ENCODE measurements at regions not wholly inside any gene's neighbourhood (a gene's known extent, or its start where the extent isn't known, plus 50 kb on each side); places are given as distances from the start of the nearest gene placed in this dataset.

DNA sequence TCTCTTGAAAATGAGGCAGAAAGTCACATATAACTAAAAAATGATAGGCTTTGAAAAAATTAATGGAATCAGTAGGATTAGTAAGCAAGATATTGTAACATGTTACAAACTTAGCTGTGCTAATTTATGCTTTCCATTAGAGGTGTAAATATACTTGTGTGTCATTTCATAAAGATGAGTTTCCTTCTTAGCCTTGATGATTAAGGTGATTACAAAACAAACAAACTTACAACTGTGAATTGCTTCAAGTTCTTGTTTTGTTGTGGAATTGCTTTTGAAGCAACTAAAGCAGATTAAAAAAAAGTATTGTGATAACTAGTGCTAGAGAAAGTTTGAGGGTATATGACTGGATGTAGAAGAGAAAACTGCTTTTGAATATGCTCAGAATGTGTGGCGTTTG lies 87.9 kb downstream of the DIPK2A start:
- no peak overlapping the region for H3K27ac ChIP-seq (ENCODE audit: low read depth, low read length, poor library complexity, severe bottlenecking)
- no peak for DNase-seq (ENCODE audit: low spot score)

GRCh38 chr3:144060881-144061280 lies 89.3 kb downstream of the DIPK2A start:
- CTCF ChIA-PET: no interaction called here

More for the DNA sequence above, 87.9 kb downstream of the DIPK2A start:
- POLR2A ChIA-PET (ENCODE audit: low non-redundant PET): no interaction called here
- Histone ChIP-seq H3K36me3 (ENCODE audit: insufficient read depth, low read length, poor library complexity, severe bottlenecking) (no peaks in the 10 kb centered on the region), H3K9me3 (ENCODE audit: low read depth, low read length, poor library complexity, severe bottlenecking) (no peaks in the 10 kb centered on the region), H3K4me3 (ENCODE audit: low read depth, low read length, poor library complexity, severe bottlenecking) (no peak overlapping the region), H3K27me3 (replicated peaks; ENCODE audit: insufficient read depth, low read depth, low read length, poor library complexity) (no peaks in the 10 kb centered on the region), H3K4me1 (ENCODE audit: insufficient read depth, low read length, poor library complexity, severe bottlenecking) (no peaks in the 10 kb centered on the region)
- CTCF ChIA-PET: no interaction called here
- no TSS peak for BruUV-seq (replicated peaks)
- no peak for TF ChIP-seq EZH2 (IDR thresholded peaks at IDR 0.05; ENCODE audit: borderline replicate concordance, low read depth, low read length, poor library complexity, severe bottlenecking)
- TF ChIP-seq, protein P1, sequence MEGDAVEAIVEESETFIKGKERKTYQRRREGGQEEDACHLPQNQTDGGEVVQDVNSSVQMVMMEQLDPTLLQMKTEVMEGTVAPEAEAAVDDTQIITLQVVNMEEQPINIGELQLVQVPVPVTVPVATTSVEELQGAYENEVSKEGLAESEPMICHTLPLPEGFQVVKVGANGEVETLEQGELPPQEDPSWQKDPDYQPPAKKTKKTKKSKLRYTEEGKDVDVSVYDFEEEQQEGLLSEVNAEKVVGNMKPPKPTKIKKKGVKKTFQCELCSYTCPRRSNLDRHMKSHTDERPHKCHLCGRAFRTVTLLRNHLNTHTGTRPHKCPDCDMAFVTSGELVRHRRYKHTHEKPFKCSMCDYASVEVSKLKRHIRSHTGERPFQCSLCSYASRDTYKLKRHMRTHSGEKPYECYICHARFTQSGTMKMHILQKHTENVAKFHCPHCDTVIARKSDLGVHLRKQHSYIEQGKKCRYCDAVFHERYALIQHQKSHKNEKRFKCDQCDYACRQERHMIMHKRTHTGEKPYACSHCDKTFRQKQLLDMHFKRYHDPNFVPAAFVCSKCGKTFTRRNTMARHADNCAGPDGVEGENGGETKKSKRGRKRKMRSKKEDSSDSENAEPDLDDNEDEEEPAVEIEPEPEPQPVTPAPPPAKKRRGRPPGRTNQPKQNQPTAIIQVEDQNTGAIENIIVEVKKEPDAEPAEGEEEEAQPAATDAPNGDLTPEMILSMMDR (conservative IDR thresholded peaks at IDR 0.05; ENCODE audit: low read depth, low read length): no peak
- intact Hi-C loops (cut with micrococcal nuclease; ENCODE audit: unreplicated experiment): no loop called here

GRCh38 chr3:144063306-144063705 lies 91.7 kb downstream of the DIPK2A start:
- intact Hi-C loops (cut with micrococcal nuclease; ENCODE audit: unreplicated experiment): no loop called here
- DNase-seq (ENCODE audit: low spot score): no peak
- H3K9me3 ChIP-seq (ENCODE audit: low read depth, low read length, poor library complexity, severe bottlenecking): no peaks in the 10 kb centered on the region
- TF ChIP-seq, protein P1 (conservative IDR thresholded peaks at IDR 0.05; ENCODE audit: low read depth, low read length): no peak
- no peak for TF ChIP-seq EZH2 (IDR thresholded peaks at IDR 0.05; ENCODE audit: borderline replicate concordance, low read depth, low read length, poor library complexity, severe bottlenecking)
- no peaks in the 10 kb centered on the region for H3K4me1 ChIP-seq (ENCODE audit: insufficient read depth, low read length, poor library complexity, severe bottlenecking)
- POLR2A ChIA-PET (ENCODE audit: low non-redundant PET): no interaction called here
- CTCF ChIA-PET: no interaction called here
- no peak overlapping the region for H3K27ac ChIP-seq (ENCODE audit: low read depth, low read length, poor library complexity, severe bottlenecking)
- no peaks in the 10 kb centered on the region for H3K36me3 ChIP-seq (ENCODE audit: insufficient read depth, low read length, poor library complexity, severe bottlenecking)
- BruUV-seq (replicated peaks): no TSS peak
- H3K27me3 ChIP-seq (replicated peaks; ENCODE audit: insufficient read depth, low read depth, low read length, poor library complexity): no peaks in the 10 kb centered on the region
- no peak overlapping the region for H3K4me3 ChIP-seq (ENCODE audit: low read depth, low read length, poor library complexity, severe bottlenecking)

More at GRCh38 chr3:144060881-144061280, 89.3 kb downstream of the DIPK2A start:
- Histone ChIP-seq H3K4me3 (ENCODE audit: low read depth, low read length, poor library complexity, severe bottlenecking) (no peak overlapping the region), H3K27ac (ENCODE audit: low read depth, low read length, poor library complexity, severe bottlenecking) (no peak overlapping the region), H3K4me1 (ENCODE audit: insufficient read depth, low read length, poor library complexity, severe bottlenecking) (no peaks in the 10 kb centered on the region), H3K9me3 (ENCODE audit: low read depth, low read length, poor library complexity, severe bottlenecking) (no peaks in the 10 kb centered on the region), H3K36me3 (ENCODE audit: insufficient read depth, low read length, poor library complexity, severe bottlenecking) (no peaks in the 10 kb centered on the region), H3K27me3 (replicated peaks; ENCODE audit: insufficient read depth, low read depth, low read length, poor library complexity) (no peaks in the 10 kb centered on the region)
- no peak for DNase-seq (ENCODE audit: low spot score)
- intact Hi-C loops (cut with micrococcal nuclease; ENCODE audit: unreplicated experiment): no loop called here
- BruUV-seq (replicated peaks): no TSS peak
- TF ChIP-seq, protein P1 (conservative IDR thresholded peaks at IDR 0.05; ENCODE audit: low read depth, low read length): no peak
- TF ChIP-seq EZH2 (IDR thresholded peaks at IDR 0.05; ENCODE audit: borderline replicate concordance, low read depth, low read length, poor library complexity, severe bottlenecking): no peak
- POLR2A ChIA-PET (ENCODE audit: low non-redundant PET): no interaction called here

All from A673 (cell line).